C4-2B (cell line): ENCODE measurements at regions not wholly inside any gene's neighbourhood (a gene's known extent, or its start where the extent isn't known, plus 50 kb on each side); places are given as distances from the start of the nearest gene placed in this dataset.

Experiments used
- ZFX ChIP-seq: fragments of 450-650 bp; IDR thresholded peaks from 2 replicates; pipeline ENCODE4 v1.6.1; 2017
- TF ChIP-seq, protein P1 (sequence below): fragments of 450-650 bp; conservative IDR thresholded peaks from 2 replicates; pipeline ENCODE4 v1.5.1; 2017; ENCODE audit warnings: mild to moderate bottlenecking

- TF ChIP-seq, protein P1, sequence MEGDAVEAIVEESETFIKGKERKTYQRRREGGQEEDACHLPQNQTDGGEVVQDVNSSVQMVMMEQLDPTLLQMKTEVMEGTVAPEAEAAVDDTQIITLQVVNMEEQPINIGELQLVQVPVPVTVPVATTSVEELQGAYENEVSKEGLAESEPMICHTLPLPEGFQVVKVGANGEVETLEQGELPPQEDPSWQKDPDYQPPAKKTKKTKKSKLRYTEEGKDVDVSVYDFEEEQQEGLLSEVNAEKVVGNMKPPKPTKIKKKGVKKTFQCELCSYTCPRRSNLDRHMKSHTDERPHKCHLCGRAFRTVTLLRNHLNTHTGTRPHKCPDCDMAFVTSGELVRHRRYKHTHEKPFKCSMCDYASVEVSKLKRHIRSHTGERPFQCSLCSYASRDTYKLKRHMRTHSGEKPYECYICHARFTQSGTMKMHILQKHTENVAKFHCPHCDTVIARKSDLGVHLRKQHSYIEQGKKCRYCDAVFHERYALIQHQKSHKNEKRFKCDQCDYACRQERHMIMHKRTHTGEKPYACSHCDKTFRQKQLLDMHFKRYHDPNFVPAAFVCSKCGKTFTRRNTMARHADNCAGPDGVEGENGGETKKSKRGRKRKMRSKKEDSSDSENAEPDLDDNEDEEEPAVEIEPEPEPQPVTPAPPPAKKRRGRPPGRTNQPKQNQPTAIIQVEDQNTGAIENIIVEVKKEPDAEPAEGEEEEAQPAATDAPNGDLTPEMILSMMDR, result no peak
- no peak for TF ChIP-seq ZFX
Observed at GRCh38 chr12:39037115-39037514, 131.7 kb upstream of the CPNE8 start.
